ENCODE measurements at regions not wholly inside any gene's neighbourhood (a gene's known extent, or its start where the extent isn't known, plus 50 kb on each side); places are given as distances from the start of the nearest gene placed in this dataset.
"Not testable (repeated sequence)": the region's sequence is repeated elsewhere in the genome, so short reads cannot be mapped to it uniquely, and the experiment has no call there.

- H3K4me1 Mint-ChIP-seq (ENCODE audit: low read depth); H3K36me3 Mint-ChIP-seq (ENCODE audit: low read depth); DNase-seq (ENCODE audit: low spot score); H3K4me3 Mint-ChIP-seq; intact Hi-C loops (cut with micrococcal nuclease); H3K27me3 Mint-ChIP-seq (ENCODE audit: insufficient read depth); H3K27ac Mint-ChIP-seq: not testable (repeated sequence)
- H3K9me3 Mint-ChIP-seq: peaks cover 25% of the 10 kb centered on the region
Observed at GRCh38 chr1:213711833-213712490, 275.8 kb upstream of the PROX1 start.

DNA sequence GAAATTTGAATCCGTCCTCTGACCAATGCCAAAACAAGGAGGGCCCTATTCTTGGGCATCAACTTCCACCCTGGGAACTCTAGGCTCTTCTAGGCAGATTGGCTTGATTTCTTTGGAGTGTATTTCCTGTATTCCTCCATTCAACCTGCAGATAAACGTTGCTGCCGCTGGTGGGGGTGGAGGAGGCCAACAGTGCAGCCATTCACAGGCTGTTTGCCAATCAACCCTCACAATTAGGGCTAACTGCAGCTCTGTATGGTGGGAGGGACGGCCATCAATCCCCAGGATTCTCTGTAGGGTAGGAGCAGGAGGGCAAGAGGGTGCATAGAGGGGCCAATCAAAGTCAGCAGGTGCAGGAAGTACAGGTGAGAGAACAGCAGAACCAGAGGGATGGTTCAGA is 273.1 kb upstream of the PROX1 start:
- Mint-ChIP-seq H3K4me3 (no peak overlapping the region), H3K36me3 (ENCODE audit: low read depth) (no peaks in the 10 kb centered on the region), H3K9me3 (peaks cover 20% of the 10 kb centered on the region), H3K4me1 (ENCODE audit: low read depth) (no peaks in the 10 kb centered on the region), H3K27ac (no peak overlapping the region), H3K27me3 (ENCODE audit: insufficient read depth) (no peaks in the 10 kb centered on the region)
- DNase-seq (ENCODE audit: low spot score): no peak
- intact Hi-C loops (cut with micrococcal nuclease): no loop called here

DNA sequence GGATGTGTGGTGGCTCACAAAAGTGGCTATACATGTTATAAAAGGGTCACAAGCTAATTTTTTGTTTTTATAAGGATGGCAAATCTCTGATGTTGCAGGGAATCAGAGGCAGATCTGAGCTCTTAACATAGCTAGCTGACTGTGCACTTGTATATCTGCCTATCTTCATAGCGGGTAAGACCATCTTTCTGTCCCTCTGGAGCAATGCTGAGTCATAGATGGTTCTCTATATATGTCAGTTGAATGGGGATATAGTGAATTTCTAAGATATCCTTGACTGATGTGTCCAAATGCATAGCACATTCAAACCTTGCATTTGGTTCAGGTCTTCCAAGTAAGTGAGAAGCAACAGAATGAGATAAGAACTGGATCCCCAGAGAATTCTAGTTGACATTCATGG is 272.6 kb upstream of the PROX1 start:
- intact Hi-C loops (cut with micrococcal nuclease): no loop called here
- Mint-ChIP-seq H3K27ac (no peak overlapping the region), H3K4me3 (no peak overlapping the region), H3K9me3 (peaks cover 17% of the 10 kb centered on the region), H3K4me1 (ENCODE audit: low read depth) (no peaks in the 10 kb centered on the region), H3K36me3 (ENCODE audit: low read depth) (no peaks in the 10 kb centered on the region), H3K27me3 (ENCODE audit: insufficient read depth) (no peaks in the 10 kb centered on the region)
- no peak for DNase-seq (ENCODE audit: low spot score)

GRCh38 chr1:213719462-213719861 is 268.3 kb upstream of the PROX1 start:
- DNase-seq (ENCODE audit: low spot score): no peak
- H3K4me3 Mint-ChIP-seq: no peak overlapping the region
- intact Hi-C loops (cut with micrococcal nuclease): no loop called here
- H3K4me1 Mint-ChIP-seq (ENCODE audit: low read depth): no peaks in the 10 kb centered on the region
- no peak overlapping the region for H3K27ac Mint-ChIP-seq
- peaks cover 13% of the 10 kb centered on the region for H3K9me3 Mint-ChIP-seq
- H3K27me3 Mint-ChIP-seq (ENCODE audit: insufficient read depth): no peaks in the 10 kb centered on the region
- H3K36me3 Mint-ChIP-seq (ENCODE audit: low read depth): no peaks in the 10 kb centered on the region

GRCh38 chr1:213720032-213720431 is 267.7 kb upstream of the PROX1 start:
- intact Hi-C loops (cut with micrococcal nuclease): no loop called here
- Mint-ChIP-seq H3K4me3 (no peak overlapping the region), H3K27me3 (ENCODE audit: insufficient read depth) (no peaks in the 10 kb centered on the region), H3K36me3 (ENCODE audit: low read depth) (no peaks in the 10 kb centered on the region), H3K9me3 (peaks cover 13% of the 10 kb centered on the region), H3K4me1 (ENCODE audit: low read depth) (no peaks in the 10 kb centered on the region), H3K27ac (no peak overlapping the region)
- DNase-seq (ENCODE audit: low spot score): no peak

GRCh38 chr1:213723187-213723586 is 264.6 kb upstream of the PROX1 start:
- Mint-ChIP-seq H3K4me1 (ENCODE audit: low read depth) (no peaks in the 10 kb centered on the region), H3K27ac (no peak overlapping the region), H3K4me3 (no peak overlapping the region), H3K9me3 (peaks cover 11% of the 10 kb centered on the region), H3K36me3 (ENCODE audit: low read depth) (no peaks in the 10 kb centered on the region), H3K27me3 (ENCODE audit: insufficient read depth) (peaks cover 2% of the 10 kb centered on the region)
- intact Hi-C loops (cut with micrococcal nuclease): no loop called here
- DNase-seq (ENCODE audit: low spot score): no peak

GRCh38 chr1:213724640-213725536 is 262.9 kb upstream of the PROX1 start:
- Mint-ChIP-seq H3K4me1 (ENCODE audit: low read depth) (no peaks in the 10 kb centered on the region), H3K4me3 (no peak overlapping the region), H3K27ac (no peak overlapping the region), H3K27me3 (ENCODE audit: insufficient read depth) (peaks cover 2% of the 10 kb centered on the region), H3K9me3 (peaks cover 11% of the 10 kb centered on the region), H3K36me3 (ENCODE audit: low read depth) (no peaks in the 10 kb centered on the region)
- DNase-seq (ENCODE audit: low spot score): no peak
- intact Hi-C loops (cut with micrococcal nuclease): no loop called here

GRCh38 chr1:213727853-213728592 is 259.8 kb upstream of the PROX1 start:
- Mint-ChIP-seq H3K27me3 (ENCODE audit: insufficient read depth) (peaks cover 2% of the 10 kb centered on the region), H3K4me1 (ENCODE audit: low read depth) (no peaks in the 10 kb centered on the region), H3K4me3 (no peak overlapping the region), H3K27ac (no peak overlapping the region), H3K36me3 (ENCODE audit: low read depth) (no peaks in the 10 kb centered on the region), H3K9me3 (peaks cover 4% of the 10 kb centered on the region)
- DNase-seq (ENCODE audit: low spot score): no peak
- intact Hi-C loops (cut with micrococcal nuclease): no loop called here

DNA sequence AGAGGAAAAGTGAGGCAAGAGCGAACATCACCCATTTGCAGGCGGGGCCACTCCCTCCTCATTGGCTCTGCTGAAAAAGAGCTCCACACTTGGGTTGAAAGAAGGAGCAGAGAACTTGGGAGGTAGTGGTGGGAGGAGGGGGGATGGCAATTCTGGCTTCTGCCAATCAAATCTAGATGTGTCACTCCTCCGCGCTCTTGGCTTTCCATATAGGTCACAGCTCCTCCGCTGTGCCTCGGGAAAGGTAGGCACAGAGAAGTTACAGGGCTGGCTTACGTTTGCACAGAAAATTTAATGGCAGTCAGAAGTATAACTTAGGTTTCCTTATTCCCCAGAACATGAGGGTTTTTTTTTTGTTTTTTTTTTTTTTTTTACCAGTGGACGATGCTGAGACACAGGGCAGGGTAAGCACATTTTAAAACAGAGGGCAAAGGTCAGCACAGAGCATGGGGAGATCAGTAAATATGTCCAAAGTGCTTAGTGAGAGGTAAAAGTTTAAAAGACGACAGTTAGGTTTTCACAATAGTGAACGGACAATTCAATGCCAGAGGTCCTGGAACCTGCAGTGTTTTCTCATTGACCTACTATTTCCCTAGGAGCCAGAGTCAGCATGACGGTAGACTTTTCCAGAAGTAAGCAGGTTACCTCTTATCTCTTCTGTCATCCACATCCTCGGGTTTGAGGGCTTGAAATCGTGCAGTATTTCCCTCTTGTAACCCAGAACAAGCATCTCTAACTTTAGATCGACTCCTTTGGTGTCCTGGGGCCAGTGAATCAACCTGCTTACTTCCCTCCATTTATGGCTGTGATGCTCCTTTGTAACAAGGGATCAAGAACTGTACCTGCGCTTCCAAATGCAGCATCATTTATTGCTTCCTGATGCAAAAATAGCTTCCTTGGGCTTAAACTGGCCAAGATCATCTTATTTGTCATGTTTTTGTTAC is 258.9 kb upstream of the PROX1 start:
- DNase-seq (ENCODE audit: low spot score): no peak
- Mint-ChIP-seq H3K27me3 (ENCODE audit: insufficient read depth) (peaks cover 2% of the 10 kb centered on the region), H3K9me3 (peaks cover 4% of the 10 kb centered on the region), H3K4me1 (ENCODE audit: low read depth) (no peaks in the 10 kb centered on the region), H3K27ac (no peak overlapping the region), H3K4me3 (no peak overlapping the region), H3K36me3 (ENCODE audit: low read depth) (no peaks in the 10 kb centered on the region)
- intact Hi-C loops (cut with micrococcal nuclease): no loop called here

- no peak for DNase-seq (ENCODE audit: low spot score)
- intact Hi-C loops (cut with micrococcal nuclease): no loop called here
- H3K9me3 Mint-ChIP-seq: no peaks in the 10 kb centered on the region
- H3K36me3 Mint-ChIP-seq (ENCODE audit: low read depth): no peaks in the 10 kb centered on the region
- no peaks in the 10 kb centered on the region for H3K27me3 Mint-ChIP-seq (ENCODE audit: insufficient read depth)
- no peak overlapping the region for H3K27ac Mint-ChIP-seq
- H3K4me3 Mint-ChIP-seq: no peak overlapping the region
- H3K4me1 Mint-ChIP-seq (ENCODE audit: low read depth): no peaks in the 10 kb centered on the region
Observed at GRCh38 chr1:213733705-213734104, 254.1 kb upstream of the PROX1 start.

DNA sequence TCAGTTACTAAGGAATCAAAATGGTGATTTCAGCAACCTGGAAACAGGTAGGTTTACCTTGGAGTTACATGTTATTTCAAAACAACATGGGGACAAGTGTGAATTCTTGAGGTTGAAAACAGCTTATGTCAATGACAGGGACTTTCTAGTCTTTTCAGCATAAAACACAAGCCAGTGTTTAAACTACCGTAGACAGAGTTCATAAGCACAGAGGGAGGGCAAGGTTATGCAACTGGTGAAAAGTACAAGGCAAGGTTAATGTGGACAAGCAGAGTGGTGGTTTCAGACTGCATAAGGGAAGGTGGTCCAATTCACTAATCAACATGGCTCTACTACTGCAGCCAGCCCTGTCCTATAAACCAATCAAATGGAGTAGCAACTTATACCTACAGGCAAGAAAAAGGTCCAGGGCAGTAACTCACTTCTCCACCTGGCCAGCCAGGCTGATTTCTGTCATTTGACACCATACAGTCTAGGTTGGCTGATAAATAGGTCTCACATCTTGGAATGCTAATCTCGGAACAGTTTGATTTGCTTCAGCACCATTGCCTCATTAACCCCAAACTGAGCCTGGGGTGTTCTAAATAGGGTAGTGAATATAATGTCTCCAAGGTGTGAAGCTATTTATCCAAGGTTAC is 250.3 kb upstream of the PROX1 start:
- Mint-ChIP-seq H3K9me3 (no peaks in the 10 kb centered on the region), H3K27me3 (ENCODE audit: insufficient read depth) (no peaks in the 10 kb centered on the region), H3K27ac (no peak overlapping the region), H3K4me3 (no peak overlapping the region), H3K4me1 (ENCODE audit: low read depth) (no peaks in the 10 kb centered on the region), H3K36me3 (ENCODE audit: low read depth) (no peaks in the 10 kb centered on the region)
- DNase-seq (ENCODE audit: low spot score): no peak
- intact Hi-C loops (cut with micrococcal nuclease): no loop called here

DNA sequence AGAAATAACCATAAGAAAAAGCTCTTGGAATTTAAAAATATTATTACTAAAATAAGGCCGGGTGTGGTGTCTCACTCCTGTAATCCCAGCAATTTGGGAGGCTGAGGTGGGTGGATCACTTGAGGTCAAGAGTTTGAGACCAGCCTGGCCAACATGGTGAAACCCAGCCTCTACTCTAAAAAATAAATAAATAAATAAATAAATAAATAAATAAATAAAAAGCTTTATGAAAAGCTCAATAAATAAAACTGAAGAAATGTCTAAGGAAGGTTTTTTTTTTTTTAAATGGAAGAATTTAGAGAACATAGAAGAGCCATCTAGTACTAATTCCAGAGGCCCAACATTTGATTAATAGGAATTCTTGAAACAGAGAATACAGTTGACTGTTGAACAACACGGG is 249.1 kb upstream of the PROX1 start:
- no peak for DNase-seq (ENCODE audit: low spot score)
- no peak overlapping the region for H3K4me3 Mint-ChIP-seq
- H3K9me3 Mint-ChIP-seq: peaks cover 3% of the 10 kb centered on the region
- H3K27ac Mint-ChIP-seq: no peak overlapping the region
- H3K36me3 Mint-ChIP-seq (ENCODE audit: low read depth): no peaks in the 10 kb centered on the region
- H3K4me1 Mint-ChIP-seq (ENCODE audit: low read depth): no peaks in the 10 kb centered on the region
- no peaks in the 10 kb centered on the region for H3K27me3 Mint-ChIP-seq (ENCODE audit: insufficient read depth)
- intact Hi-C loops (cut with micrococcal nuclease): no loop called here
